ENCODE measurements at regions not wholly inside any gene's neighbourhood (a gene's known extent, or its start where the extent isn't known, plus 50 kb on each side); places are given as distances from the start of the nearest gene placed in this dataset.

GRCh38 chr15:36363335-36363734 is 216.1 kb upstream of the CDIN1 start:
- CTCF ChIA-PET, result no interaction called here
- no peaks in the 10 kb centered on the region for H3K36me3 Mint-ChIP-seq
- H3K4me1 Mint-ChIP-seq, result no peaks in the 10 kb centered on the region
- ATAC-seq (no peak), DNase-seq (no peak)
- no peaks in the 10 kb centered on the region for H3K27me3 Mint-ChIP-seq
- H3K4me3 Mint-ChIP-seq, result no peak overlapping the region
- no peaks in the 10 kb centered on the region for H3K9me3 Mint-ChIP-seq (ENCODE audit: low read depth)
- no peak overlapping the region for H3K27ac Mint-ChIP-seq

- Mint-ChIP-seq H3K4me3 (no peak overlapping the region), H3K27ac (no peak overlapping the region), H3K9me3 (ENCODE audit: low read depth) (peaks cover 2% of the 10 kb centered on the region), H3K4me1 (no peaks in the 10 kb centered on the region), H3K36me3 (no peaks in the 10 kb centered on the region), H3K27me3 (no peaks in the 10 kb centered on the region)
- CTCF ChIA-PET, result no interaction called here
- ATAC-seq, result no peak
- no peak for DNase-seq
Observed at GRCh38 chr15:36364377-36364776, 215.0 kb upstream of the CDIN1 start.

GRCh38 chr15:36365963-36366362 is 213.5 kb upstream of the CDIN1 start:
- Mint-ChIP-seq H3K4me3 (no peak overlapping the region), H3K36me3 (no peaks in the 10 kb centered on the region), H3K4me1 (no peaks in the 10 kb centered on the region), H3K9me3 (ENCODE audit: low read depth) (peaks cover 2% of the 10 kb centered on the region), H3K27ac (no peak overlapping the region), H3K27me3 (no peaks in the 10 kb centered on the region)
- ATAC-seq (no peak), DNase-seq (no peak)
- CTCF ChIA-PET, result no interaction called here

GRCh38 chr15:36370051-36370730 is 209.2 kb upstream of the CDIN1 start:
- H3K4me1 Mint-ChIP-seq, result no peaks in the 10 kb centered on the region
- no peak overlapping the region for H3K4me3 Mint-ChIP-seq
- peaks cover 2% of the 10 kb centered on the region for H3K9me3 Mint-ChIP-seq (ENCODE audit: low read depth)
- no peaks in the 10 kb centered on the region for H3K27me3 Mint-ChIP-seq
- DNase-seq, result no peak
- no peak for ATAC-seq
- H3K36me3 Mint-ChIP-seq, result no peaks in the 10 kb centered on the region
- CTCF ChIA-PET, result no interaction called here
- no peak overlapping the region for H3K27ac Mint-ChIP-seq

GRCh38 chr15:36370731-36371112 is 208.7 kb upstream of the CDIN1 start:
- H3K4me3 Mint-ChIP-seq, result no peak overlapping the region
- CTCF ChIA-PET, result no interaction called here
- H3K27me3 Mint-ChIP-seq, result no peaks in the 10 kb centered on the region
- H3K9me3 Mint-ChIP-seq (ENCODE audit: low read depth), result peaks cover 2% of the 10 kb centered on the region
- no peak overlapping the region for H3K27ac Mint-ChIP-seq
- H3K4me1 Mint-ChIP-seq, result no peaks in the 10 kb centered on the region
- no peaks in the 10 kb centered on the region for H3K36me3 Mint-ChIP-seq
- no peak for ATAC-seq
- DNase-seq, result no peak

- H3K27ac Mint-ChIP-seq, result no peak overlapping the region
- H3K4me3 Mint-ChIP-seq, result no peak overlapping the region
- H3K9me3 Mint-ChIP-seq (ENCODE audit: low read depth), result peaks cover 2% of the 10 kb centered on the region
- H3K27me3 Mint-ChIP-seq, result no peaks in the 10 kb centered on the region
- ATAC-seq (no peak), DNase-seq (no peak)
- H3K4me1 Mint-ChIP-seq, result no peaks in the 10 kb centered on the region
- H3K36me3 Mint-ChIP-seq, result no peaks in the 10 kb centered on the region
- CTCF ChIA-PET, result no interaction called here
Observed at GRCh38 chr15:36371509-36371908, 207.9 kb upstream of the CDIN1 start.

GRCh38 chr15:36372968-36373367 is 206.5 kb upstream of the CDIN1 start:
- Mint-ChIP-seq H3K27me3 (no peaks in the 10 kb centered on the region), H3K36me3 (no peaks in the 10 kb centered on the region), H3K27ac (no peak overlapping the region), H3K4me3 (no peak overlapping the region), H3K9me3 (ENCODE audit: low read depth) (peaks cover 2% of the 10 kb centered on the region), H3K4me1 (no peaks in the 10 kb centered on the region)
- DNase-seq (no peak), ATAC-seq (no peak)
- CTCF ChIA-PET, result no interaction called here

GRCh38 chr15:36373550-36373949 is 205.9 kb upstream of the CDIN1 start:
- no peak for ATAC-seq
- Mint-ChIP-seq H3K9me3 (ENCODE audit: low read depth) (peaks cover 2% of the 10 kb centered on the region), H3K27me3 (no peaks in the 10 kb centered on the region), H3K27ac (no peak overlapping the region), H3K36me3 (no peaks in the 10 kb centered on the region), H3K4me1 (no peaks in the 10 kb centered on the region), H3K4me3 (no peak overlapping the region)
- no peak for DNase-seq
- CTCF ChIA-PET, result no interaction called here

- H3K36me3 Mint-ChIP-seq, result no peaks in the 10 kb centered on the region
- no peaks in the 10 kb centered on the region for H3K27me3 Mint-ChIP-seq
- no peak for ATAC-seq
- H3K4me3 Mint-ChIP-seq, result no peak overlapping the region
- H3K4me1 Mint-ChIP-seq, result no peaks in the 10 kb centered on the region
- H3K9me3 Mint-ChIP-seq (ENCODE audit: low read depth), result no peaks in the 10 kb centered on the region
- DNase-seq, result no peak
- CTCF ChIA-PET, result no interaction called here
- H3K27ac Mint-ChIP-seq, result no peak overlapping the region
Observed at GRCh38 chr15:36389107-36389506, 190.3 kb upstream of the CDIN1 start.

- DNase-seq (no peak), ATAC-seq (no peak)
- Mint-ChIP-seq H3K27ac (no peak overlapping the region), H3K27me3 (no peaks in the 10 kb centered on the region), H3K36me3 (no peaks in the 10 kb centered on the region), H3K4me1 (no peaks in the 10 kb centered on the region), H3K4me3 (no peak overlapping the region), H3K9me3 (ENCODE audit: low read depth) (no peaks in the 10 kb centered on the region)
- CTCF ChIA-PET, result no interaction called here
Observed at GRCh38 chr15:36390491-36390890, 188.9 kb upstream of the CDIN1 start.

- CTCF ChIA-PET, result no interaction called here
- H3K4me1 Mint-ChIP-seq, result no peaks in the 10 kb centered on the region
- DNase-seq (no peak), ATAC-seq (no peak)
- no peak overlapping the region for H3K4me3 Mint-ChIP-seq
- H3K9me3 Mint-ChIP-seq (ENCODE audit: low read depth), result no peaks in the 10 kb centered on the region
- no peak overlapping the region for H3K27ac Mint-ChIP-seq
- no peaks in the 10 kb centered on the region for H3K27me3 Mint-ChIP-seq
- no peaks in the 10 kb centered on the region for H3K36me3 Mint-ChIP-seq
Observed at GRCh38 chr15:36392676-36393266, 186.7 kb upstream of the CDIN1 start.

- Mint-ChIP-seq H3K4me3 (no peak overlapping the region), H3K27me3 (no peaks in the 10 kb centered on the region), H3K9me3 (ENCODE audit: low read depth) (no peaks in the 10 kb centered on the region), H3K4me1 (no peaks in the 10 kb centered on the region), H3K27ac (no peak overlapping the region), H3K36me3 (no peaks in the 10 kb centered on the region)
- DNase-seq (no peak), ATAC-seq (no peak)
- CTCF ChIA-PET, result no interaction called here
Observed at GRCh38 chr15:36398212-36398611, 181.2 kb upstream of the CDIN1 start.

- CTCF ChIA-PET, result no interaction called here
- Mint-ChIP-seq H3K9me3 (ENCODE audit: low read depth) (no peaks in the 10 kb centered on the region), H3K4me1 (no peaks in the 10 kb centered on the region), H3K36me3 (no peaks in the 10 kb centered on the region), H3K27me3 (no peaks in the 10 kb centered on the region), H3K4me3 (no peak overlapping the region), H3K27ac (no peak overlapping the region)
- ATAC-seq, result no peak
- DNase-seq, result no peak
Observed at GRCh38 chr15:36399276-36399675, 180.2 kb upstream of the CDIN1 start.

- CTCF ChIA-PET, result no interaction called here
- no peaks in the 10 kb centered on the region for H3K9me3 Mint-ChIP-seq (ENCODE audit: low read depth)
- no peak for DNase-seq
- no peaks in the 10 kb centered on the region for H3K4me1 Mint-ChIP-seq
- H3K4me3 Mint-ChIP-seq, result no peak overlapping the region
- H3K27me3 Mint-ChIP-seq, result no peaks in the 10 kb centered on the region
- H3K36me3 Mint-ChIP-seq, result no peaks in the 10 kb centered on the region
- ATAC-seq, result no peak
- no peak overlapping the region for H3K27ac Mint-ChIP-seq
Observed at GRCh38 chr15:36400936-36401585, 178.4 kb upstream of the CDIN1 start.

Measured in activated CD8-positive, alpha-beta memory T cell treated with anti-CD3 and anti-CD28 coated beads, Interleukin-2, amount 10 ng/mL, durations not matched to agents 7 days and 5 days (primary cell).